HepG2 (cell line): ENCODE measurements at regions not wholly inside any gene's neighbourhood (a gene's known extent, or its start where the extent isn't known, plus 50 kb on each side); places are given as distances from the start of the nearest gene placed in this dataset.

Experiments used
- ATAC-seq: fragments of 200-7000 bp; cut with Tn5 transposase; 3 replicates; pipeline ENCODE4 v1.9.1; 2020; ENCODE audit warnings: mild to moderate bottlenecking, moderate library complexity
- BruUV-seq: library from RNA; stranded (reverse); fragments of 400-500 nt; replicated peaks from 2 replicates; lab custom pipeline; 2021; lab: Mats Ljungman, UMichigan
- CTCF ChIA-PET: fragments of 300-600 bp; formaldehyde crosslinking; extraction: SDS; loops from one replicate; lab custom pipeline; 2021; ENCODE audit warnings: low total read pairs, inconsistent platforms, low intra/inter-chr PET ratio; lab: Yijun Ruan, JAX
- POLR2A ChIA-PET: fragments of 350-600 bp; sonication (Branson Sonifier 250); formaldehyde crosslinking; loops from one replicate; lab custom pipeline; 2020; ENCODE audit warnings: antibody characterized with exemption, inconsistent platforms; lab: Yijun Ruan, JAX
- DNase-seq: peaks from one replicate; pipeline ENCODE4 v3.0.0-alpha.2; 2015; ENCODE audit warnings: low spot score
- FAIRE-seq: peaks from 3 replicates; lab custom pipeline; 2011; peaks lifted over from hg19 to GRCh38; lab: Jason Lieb, UNC
- H2AFZ ChIP-seq: one replicate; pipeline ENCODE4 v1.6.1; 2011; ENCODE audit warnings: low read length, inconsistent platforms
- H3K27ac ChIP-seq: fragments of 300-600 bp; 3 replicates; pipeline ENCODE4 v1.8.0; 2011; ENCODE audit warnings: mixed run types, mild to moderate bottlenecking, mixed read lengths, low read length, inconsistent platforms; ENCODE audit not compliant: insufficient read depth; ENCODE audit errors: extremely low read length
- H3K27me3 ChIP-seq, 2 experiments: fragments of 200-600 bp in 1 of 2; 2 replicates in 1 of 2; 3 replicates in 1 of 2; pipeline versions ENCODE4 v1.6.0 to v1.8.0; 2011; ENCODE audit warnings: low read length in 2 of 2, mild to moderate bottlenecking in 2 of 2, moderate library complexity in 2 of 2, inconsistent platforms in 1 of 2; ENCODE audit not compliant: insufficient read depth in 2 of 2, control insufficient read depth in 1 of 2
- H3K36me3 ChIP-seq, 2 experiments: fragments of 200-600 bp in 1 of 2; replicated peaks in 1 of 2; 2 replicates in 1 of 2; 3 replicates in 1 of 2; pipeline versions ENCODE4 v1.5.1 to v1.8.0; 2011; ENCODE audit warnings: low read length in 2 of 2, inconsistent platforms in 1 of 2; ENCODE audit not compliant: insufficient read depth in 2 of 2, control insufficient read depth in 1 of 2
- H3K4me1 ChIP-seq: 2 replicates; pipeline ENCODE4 v1.5.1; 2012; ENCODE audit warnings: low read length, inconsistent platforms; ENCODE audit not compliant: insufficient read depth
- H3K4me2 ChIP-seq: 2 replicates; pipeline ENCODE4 v1.6.0; 2011; ENCODE audit warnings: low read depth, low read length, inconsistent platforms
- H3K4me3 ChIP-seq, 3 experiments: fragments of 200-600 bp in 1 of 3; sonication (generic), shearing (Covaris generic) in 1 of 3; replicated peaks in 1 of 3; 2 replicates each; pipeline ENCODE4 v1.5.1; 2011 to 2016; ENCODE audit warnings: low read length in 3 of 3, inconsistent platforms in 2 of 3, low read depth in 2 of 3, mild to moderate bottlenecking in 2 of 3, control low read depth in 1 of 3, mixed read lengths in 1 of 3; ENCODE audit not compliant: insufficient read depth in 1 of 3
- H3K79me2 ChIP-seq: one replicate; pipeline ENCODE4 v1.6.1; 2011; ENCODE audit warnings: low read length, inconsistent platforms; ENCODE audit not compliant: insufficient read depth
- H3K9ac ChIP-seq: 2 replicates; pipeline ENCODE4 v1.6.0; 2011; ENCODE audit warnings: mild to moderate bottlenecking, low read depth, low read length, inconsistent platforms; ENCODE audit not compliant: insufficient read depth
- H3K9me3 ChIP-seq: 2 replicates; pipeline ENCODE4 v1.5.1; 2012; ENCODE audit warnings: mild to moderate bottlenecking, low read length
- H4K20me1 ChIP-seq: 2 replicates; pipeline ENCODE4 v1.6.0; 2011; ENCODE audit warnings: inconsistent platforms, mild to moderate bottlenecking, low read length, moderate library complexity; ENCODE audit not compliant: insufficient read depth
- LBX2 ChIP-seq: sonication (generic); formaldehyde crosslinking; IDR thresholded peaks from 2 replicates; pipeline ENCODE4 v1.5.0; 2020; ENCODE audit warnings: missing genetic modification reagents, mild to moderate bottlenecking, borderline replicate concordance
- ZBTB1 ChIP-seq: sonication (generic); formaldehyde crosslinking; IDR thresholded peaks from 2 replicates; pipeline ENCODE4 v1.4.0; 2020; ENCODE audit warnings: missing genetic modification reagents, borderline replicate concordance
- ZBTB8A ChIP-seq: sonication (generic); formaldehyde crosslinking; IDR thresholded peaks from 2 replicates; pipeline ENCODE4 v1.4.0; 2020; ENCODE audit warnings: mild to moderate bottlenecking, low read depth, missing genetic modification reagents, borderline replicate concordance
- ZNF644 ChIP-seq: IDR thresholded peaks from 2 replicates; pipeline ENCODE4 v1.6.1; 2016; ENCODE audit warnings: low read depth
- WGBS: methylation state at CpG from one replicate; pipeline ENCODE4 v1.1.6; 2017; ENCODE audit warnings: low lambda C conversion rate; 5-methylcytosine and 5-hydroxymethylcytosine counted together
- in situ Hi-C: cut with HindIII; loops from 2 replicates; pipeline ENCODE4 v1.10.0; 2017; ENCODE audit warnings: low pct_unique_long_range_greater_than_20kb; ENCODE audit not compliant: extremely low pct_ligation_motif_present
- intact Hi-C: fragments of 100-400 bp; cut with micrococcal nuclease; formaldehyde crosslinking; loops from one replicate; pipeline ENCODE4 v1.10.0; 2022; ENCODE audit not compliant: unreplicated experiment
- TF ChIP-seq, protein P1 (sequence below): sonication (generic); formaldehyde crosslinking; IDR thresholded peaks from 2 replicates; pipeline ENCODE4 v1.4.0; 2020; ENCODE audit warnings: missing genetic modification reagents, borderline replicate concordance

GRCh38 chr4:136009258-136009832 lies 1522.9 kb downstream of the PCDH18 start (continued):
- TF ChIP-seq, protein P1, sequence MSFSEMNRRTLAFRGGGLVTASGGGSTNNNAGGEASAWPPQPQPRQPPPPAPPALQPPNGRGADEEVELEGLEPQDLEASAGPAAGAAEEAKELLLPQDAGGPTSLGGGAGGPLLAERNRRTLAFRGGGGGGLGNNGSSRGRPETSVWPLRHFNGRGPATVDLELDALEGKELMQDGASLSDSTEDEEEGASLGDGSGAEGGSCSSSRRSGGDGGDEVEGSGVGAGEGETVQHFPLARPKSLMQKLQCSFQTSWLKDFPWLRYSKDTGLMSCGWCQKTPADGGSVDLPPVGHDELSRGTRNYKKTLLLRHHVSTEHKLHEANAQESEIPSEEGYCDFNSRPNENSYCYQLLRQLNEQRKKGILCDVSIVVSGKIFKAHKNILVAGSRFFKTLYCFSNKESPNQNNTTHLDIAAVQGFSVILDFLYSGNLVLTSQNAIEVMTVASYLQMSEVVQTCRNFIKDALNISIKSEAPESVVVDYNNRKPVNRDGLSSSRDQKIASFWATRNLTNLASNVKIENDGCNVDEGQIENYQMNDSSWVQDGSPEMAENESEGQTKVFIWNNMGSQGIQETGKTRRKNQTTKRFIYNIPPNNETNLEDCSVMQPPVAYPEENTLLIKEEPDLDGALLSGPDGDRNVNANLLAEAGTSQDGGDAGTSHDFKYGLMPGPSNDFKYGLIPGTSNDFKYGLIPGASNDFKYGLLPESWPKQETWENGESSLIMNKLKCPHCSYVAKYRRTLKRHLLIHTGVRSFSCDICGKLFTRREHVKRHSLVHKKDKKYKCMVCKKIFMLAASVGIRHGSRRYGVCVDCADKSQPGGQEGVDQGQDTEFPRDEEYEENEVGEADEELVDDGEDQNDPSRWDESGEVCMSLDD (CRISPR knock-in tag) = no peak
- no peak for TF ChIP-seq ZBTB8A (CRISPR knock-in tag)
- TF ChIP-seq ZBTB1 (CRISPR knock-in tag) = no peak
- no peak for TF ChIP-seq LBX2 (CRISPR knock-in tag)

GRCh38 chr4:136007991-136008390 lies 1524.3 kb downstream of the PCDH18 start:
- POLR2A ChIA-PET = no interaction called here
- no peak for TF ChIP-seq ZNF644 (CRISPR knock-in tag)
- Histone ChIP-seq H4K20me1 (no peaks in the 10 kb centered on the region), H3K9ac (no peak overlapping the region), H2AFZ (no peak overlapping the region), H3K4me2 (no peak overlapping the region), H3K27me3 (no peaks in the 10 kb centered on the region), H3K27ac (no peak overlapping the region), H3K4me1 (no peaks in the 10 kb centered on the region), H3K36me3 (no peaks in the 10 kb centered on the region), H3K9me3 (no peaks in the 10 kb centered on the region), H3K4me3 (no peak overlapping the region), H3K79me2 (no peaks in the 10 kb centered on the region)
- ATAC-seq = no peak
- FAIRE-seq = no peak
- in situ Hi-C loops (no loop called here), intact Hi-C loops (no loop called here)
- no peak for DNase-seq
- no TSS peak for BruUV-seq
- WGBS = 0% methylated on average over 1 of the region's 4 CpGs
- CTCF ChIA-PET = no interaction called here
